ENCODE measurements at regions not wholly inside any gene's neighbourhood (a gene's known extent, or its start where the extent isn't known, plus 50 kb on each side); places are given as distances from the start of the nearest gene placed in this dataset.
"Not testable (repeated sequence)": the region's sequence is repeated elsewhere in the genome, so short reads cannot be mapped to it uniquely, and the experiment has no call there.

DNA sequence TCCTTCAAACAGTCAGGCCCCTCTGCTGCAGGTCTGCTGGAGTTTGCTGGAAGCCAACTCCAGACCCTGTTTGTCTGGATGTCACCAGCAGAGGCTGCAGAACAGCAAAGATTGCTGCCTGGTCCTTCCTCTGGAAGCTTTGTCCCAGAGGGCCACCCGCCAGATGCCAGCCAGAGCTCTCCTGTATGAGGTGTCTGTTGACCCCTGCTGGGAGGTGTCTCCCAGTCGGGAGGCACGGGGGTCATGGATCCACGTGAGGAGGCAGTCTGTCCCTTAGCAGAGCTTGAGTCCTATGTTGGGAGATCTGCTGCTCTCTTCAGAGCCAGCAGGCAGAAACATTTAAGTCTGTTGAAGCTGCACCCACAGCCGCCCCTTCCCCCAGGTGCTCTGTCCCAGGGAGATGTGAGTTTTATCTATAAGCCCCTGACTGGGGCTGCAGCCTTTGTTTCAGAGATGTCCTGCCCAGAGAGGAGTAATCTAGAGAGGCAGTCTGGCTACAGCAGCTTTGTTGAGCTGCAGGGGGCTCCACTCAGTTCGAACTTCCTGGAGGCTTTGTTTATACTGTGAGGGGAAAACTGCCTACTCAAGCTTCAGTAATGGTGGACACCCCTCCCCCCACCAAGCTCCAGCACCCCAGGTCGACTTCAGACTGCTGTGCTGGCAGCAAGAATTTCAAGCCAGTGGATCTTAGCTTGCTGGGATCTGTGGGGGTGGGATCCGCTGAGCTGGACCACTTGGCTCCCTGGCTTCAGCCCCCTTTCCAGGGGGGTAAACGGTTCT, 72.1 kb downstream of the OGFRL1 start:
- not testable (repeated sequence) for DNase-seq (ENCODE audit: low read depth)

DNA sequence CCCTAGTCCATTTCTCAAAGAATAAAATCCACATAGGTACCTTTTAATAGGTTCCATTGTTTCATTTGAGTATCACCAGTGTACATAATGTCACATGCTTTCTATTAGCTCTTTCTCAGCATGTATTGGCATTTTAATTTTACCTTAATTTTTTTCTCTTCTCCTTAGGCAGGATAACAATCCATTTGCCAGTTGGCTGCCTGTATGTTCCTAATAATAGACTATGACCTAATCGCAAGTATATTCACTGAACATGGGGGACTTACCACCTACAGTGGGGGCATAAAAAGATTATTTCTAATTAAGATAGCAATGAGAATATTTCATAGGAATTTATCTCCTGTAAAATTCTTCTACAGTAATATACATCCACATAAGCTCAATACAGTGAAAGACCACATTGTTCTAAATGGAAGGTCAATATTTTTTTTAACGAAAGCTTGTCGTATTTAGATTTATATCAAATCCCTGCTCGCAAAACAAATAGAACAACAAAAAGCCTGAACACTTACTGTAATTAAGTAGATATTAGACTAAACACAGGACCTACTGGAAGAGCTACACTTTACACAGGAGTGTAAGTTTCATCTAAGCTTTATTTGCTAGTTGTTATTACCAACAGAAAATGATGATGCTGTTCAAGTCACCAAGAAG, 76.4 kb downstream of the OGFRL1 start:
- DNase-seq (ENCODE audit: low read depth): no peak

DNA sequence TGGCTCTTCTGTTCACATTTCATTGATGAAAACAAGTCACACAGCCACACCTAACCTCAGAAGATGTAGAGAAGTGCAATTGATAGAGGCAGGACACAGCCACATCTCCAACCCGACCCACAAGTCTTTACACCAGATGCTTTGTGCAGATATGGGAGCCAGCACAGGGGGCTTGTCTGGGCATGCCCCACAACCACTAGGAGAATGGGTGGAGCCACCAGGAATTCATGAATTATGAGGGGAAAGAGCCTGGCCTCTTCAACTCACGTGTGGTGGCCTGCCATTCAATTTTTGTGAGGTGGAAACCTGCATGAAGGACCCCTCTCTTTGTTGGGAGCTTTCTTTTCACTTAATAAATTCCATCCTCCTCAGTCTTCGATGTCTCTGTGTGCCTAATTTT, 79.1 kb downstream of the OGFRL1 start:
- DNase-seq (ENCODE audit: low read depth): no peak

DNA sequence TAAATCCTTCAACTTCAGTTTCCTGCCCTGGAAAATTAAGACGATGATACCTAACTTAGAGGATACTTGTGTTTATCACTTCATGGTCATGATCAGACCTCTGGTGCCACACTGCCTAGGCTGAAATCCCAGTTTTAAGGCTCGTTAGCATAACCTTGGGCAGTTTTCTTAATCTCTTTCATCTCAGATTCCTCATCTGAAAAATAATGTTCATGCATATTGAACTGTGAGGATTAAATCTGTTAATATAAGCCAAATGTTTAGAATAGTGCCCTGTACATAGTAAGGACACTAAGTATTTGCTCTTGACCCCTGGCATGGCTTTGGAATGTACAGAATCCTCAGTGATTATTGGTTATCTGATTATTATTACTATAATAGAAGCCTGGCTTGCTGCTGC, 79.7 kb downstream of the OGFRL1 start:
- DNase-seq (ENCODE audit: low read depth): no peak

DNA sequence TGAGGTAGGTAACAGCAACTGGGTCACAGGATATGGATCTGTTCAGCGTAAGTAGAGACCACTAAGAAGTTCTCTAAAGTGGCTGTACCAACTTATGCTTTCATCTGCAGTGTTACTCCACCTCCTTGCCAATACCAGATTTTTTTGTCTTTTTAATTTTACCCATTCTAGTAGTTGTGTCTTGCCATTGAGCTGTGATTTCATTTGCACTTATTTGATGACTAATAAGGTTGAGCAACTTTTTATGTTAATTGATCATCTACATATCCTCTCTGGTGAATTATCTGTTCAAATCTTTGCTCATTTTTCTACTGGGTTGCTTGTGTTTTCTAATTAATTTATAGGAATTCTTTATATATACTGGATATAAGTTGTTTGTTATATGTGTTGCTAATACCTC, 82.9 kb downstream of the OGFRL1 start:
- no peak for DNase-seq (ENCODE audit: low read depth)

DNA sequence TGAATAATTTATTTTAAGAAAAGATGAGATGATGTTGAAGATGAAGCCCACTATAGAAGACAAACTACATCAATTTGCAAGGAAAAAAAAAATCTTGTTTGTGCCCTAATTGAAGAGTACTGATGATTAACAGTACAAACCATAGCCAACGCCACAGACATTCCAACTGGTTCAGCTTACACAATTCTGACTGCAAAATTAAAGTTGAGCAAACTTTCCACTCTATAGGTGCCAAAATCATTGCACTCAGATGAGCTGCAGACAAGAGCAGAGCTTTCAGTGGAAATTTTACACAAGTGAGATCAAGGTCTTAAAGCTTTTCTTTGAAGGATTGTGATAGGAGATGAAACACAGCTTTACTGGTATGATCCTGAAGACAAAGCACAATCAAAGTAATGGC, 85.3 kb downstream of the OGFRL1 start:
- DNase-seq (ENCODE audit: low read depth): no peak

DNA sequence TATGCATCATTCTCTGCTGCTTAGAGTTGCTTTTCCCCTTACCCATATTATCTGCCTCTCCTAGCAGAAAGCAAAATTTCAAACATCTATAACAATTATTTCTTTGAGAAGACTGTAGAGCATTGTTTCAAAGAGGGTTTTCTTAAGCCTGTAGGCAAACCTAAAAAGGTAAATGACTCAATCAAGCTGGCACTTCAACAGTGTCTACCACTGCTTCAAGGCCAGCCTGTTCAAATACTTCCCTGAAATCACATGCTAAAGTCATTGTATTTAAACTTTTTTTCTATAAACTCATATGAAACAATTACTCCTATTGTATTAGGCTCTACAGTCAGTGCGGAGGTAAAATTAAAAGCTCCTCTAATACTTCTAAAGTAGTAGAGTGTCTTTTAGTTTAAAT, 87.1 kb downstream of the OGFRL1 start:
- DNase-seq (ENCODE audit: low read depth): no peak

DNA sequence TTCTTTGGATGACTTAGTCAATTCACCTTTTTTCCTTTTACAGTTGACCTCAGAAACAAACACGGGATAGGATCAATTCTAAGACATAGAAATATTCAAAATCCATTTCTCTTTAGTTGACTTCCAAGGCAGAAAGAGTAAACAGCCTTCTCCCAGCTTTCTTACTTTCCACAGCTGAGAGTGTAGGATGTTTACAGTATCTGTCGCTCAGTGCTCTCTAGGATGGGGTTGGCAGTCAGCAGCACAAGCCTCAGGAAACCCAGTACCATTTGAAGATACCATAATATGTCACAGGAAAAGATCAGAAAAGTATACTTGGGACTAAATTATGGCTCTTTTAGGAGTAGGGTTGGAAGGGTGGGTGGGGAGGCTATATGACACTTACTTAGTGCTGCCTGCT, 88.2 kb downstream of the OGFRL1 start:
- no peak for DNase-seq (ENCODE audit: low read depth)

DNA sequence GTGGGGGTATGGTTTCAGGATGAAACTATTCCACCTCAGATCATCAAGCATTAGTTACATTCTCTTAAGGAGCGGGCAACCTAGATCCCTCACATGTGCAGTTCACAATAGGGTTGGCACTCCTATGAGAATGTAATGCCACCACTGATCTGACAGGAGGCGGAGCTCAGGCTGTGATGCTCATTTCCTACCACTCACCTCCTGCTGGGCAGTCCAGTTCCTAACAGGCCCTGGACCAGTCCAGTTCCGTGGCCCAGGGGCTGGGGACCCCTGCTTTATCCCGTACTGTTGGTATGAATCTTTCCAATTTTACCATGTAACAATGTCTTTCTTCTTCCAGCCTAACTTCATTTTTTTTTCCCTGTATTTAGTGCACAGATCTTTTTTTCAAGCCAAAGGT, 94.9 kb downstream of the OGFRL1 start:
- DNase-seq (ENCODE audit: low read depth): no peak

DNA sequence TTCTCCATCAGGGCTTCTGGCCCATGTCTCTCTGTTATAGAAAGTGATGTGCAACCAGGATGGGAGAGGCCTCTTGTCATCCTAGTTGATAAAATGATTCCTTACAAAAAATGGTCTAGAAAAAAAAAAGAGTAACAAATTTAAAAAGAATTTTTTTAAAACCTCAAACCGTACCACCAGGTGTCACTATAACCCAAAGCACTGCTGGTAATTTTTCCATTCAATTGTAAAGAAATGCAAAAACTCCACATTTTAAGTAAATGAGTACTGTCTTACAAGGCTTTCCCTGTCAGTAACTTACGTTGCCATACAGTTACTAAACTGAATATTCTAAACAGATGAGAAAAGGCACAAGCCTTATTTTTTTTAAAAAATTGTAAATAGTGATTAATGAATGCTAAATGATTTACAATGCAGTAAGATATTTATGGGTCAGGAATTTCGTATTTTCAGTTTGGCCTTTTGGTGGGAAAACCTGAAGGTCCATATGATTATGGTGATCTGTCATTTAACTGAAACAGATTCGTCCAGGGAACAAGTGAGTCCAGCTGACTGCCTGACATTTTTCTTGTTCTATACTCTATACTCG, 95.4 kb downstream of the OGFRL1 start:
- DNase-seq (ENCODE audit: low read depth): no peak

DNA sequence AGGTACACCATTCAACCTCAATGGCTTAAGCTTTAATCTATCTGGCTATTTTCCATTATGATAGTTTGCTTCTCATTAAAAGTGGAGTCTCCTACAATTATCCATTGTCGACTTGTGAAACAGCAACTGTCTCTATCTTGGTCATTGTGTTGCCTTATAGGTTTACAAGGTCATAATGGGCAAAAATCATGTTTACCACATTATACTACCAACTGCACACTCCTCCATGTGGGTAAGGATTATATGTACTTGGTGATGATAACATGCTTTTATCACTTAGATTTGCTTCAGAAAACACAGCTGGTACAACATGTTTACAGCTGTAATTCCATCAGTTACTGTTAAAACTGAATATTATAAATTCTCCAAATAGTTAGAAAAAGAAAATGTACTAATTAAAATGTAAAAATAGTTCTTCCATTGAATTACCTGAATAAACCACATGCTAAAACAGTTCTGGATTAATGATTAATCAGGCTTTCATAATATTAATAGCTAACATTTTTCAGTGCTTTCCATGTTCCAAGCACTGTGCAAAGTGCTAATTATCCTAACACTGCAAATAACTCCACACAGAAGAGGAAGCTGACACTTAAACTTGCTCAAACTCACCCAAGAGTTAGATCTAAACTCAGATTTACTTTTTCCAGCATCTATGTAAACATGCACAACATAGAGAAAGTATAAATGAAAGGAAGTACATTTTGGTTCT, 96.7 kb downstream of the OGFRL1 start:
- no peak for DNase-seq (ENCODE audit: low read depth)

DNA sequence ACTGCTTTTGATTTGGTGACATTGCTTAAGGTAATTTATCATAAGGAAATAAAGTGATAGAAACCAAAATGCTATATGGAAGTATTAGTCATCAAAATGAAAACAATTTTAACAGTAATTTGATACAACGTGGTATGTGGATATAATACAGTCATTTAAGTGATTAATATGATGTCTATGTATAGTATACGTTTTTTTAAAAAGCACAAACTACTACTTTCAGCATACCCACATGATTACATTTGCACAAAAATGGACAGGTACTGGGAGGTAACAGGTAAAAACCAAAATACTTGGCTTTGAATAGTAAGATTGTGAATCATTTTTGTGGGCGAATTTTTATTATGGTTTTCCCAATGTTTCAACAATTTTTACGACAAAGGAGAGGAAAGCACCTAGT, 97.6 kb downstream of the OGFRL1 start:
- no peak for DNase-seq (ENCODE audit: low read depth)

DNA sequence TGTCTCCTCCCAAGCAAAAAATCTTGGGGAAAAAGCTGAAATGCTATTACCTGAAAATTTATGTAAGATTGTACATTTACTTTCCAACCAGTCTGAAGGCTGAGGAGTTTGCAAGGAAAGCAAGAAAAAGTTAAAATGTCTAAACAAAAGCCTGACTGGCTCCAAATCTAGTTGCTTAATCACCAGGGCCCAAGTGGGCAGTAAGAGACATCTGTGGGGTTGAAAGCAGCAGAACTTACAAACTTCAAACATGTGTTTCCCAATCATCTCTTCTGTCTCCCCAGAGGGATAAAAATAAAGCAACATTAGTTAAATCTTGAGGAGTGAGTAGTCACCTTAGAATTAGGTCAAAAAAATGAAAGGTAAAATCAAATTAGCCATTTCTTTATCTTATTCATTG, 98.6 kb downstream of the OGFRL1 start:
- DNase-seq (ENCODE audit: low read depth): no peak

DNA sequence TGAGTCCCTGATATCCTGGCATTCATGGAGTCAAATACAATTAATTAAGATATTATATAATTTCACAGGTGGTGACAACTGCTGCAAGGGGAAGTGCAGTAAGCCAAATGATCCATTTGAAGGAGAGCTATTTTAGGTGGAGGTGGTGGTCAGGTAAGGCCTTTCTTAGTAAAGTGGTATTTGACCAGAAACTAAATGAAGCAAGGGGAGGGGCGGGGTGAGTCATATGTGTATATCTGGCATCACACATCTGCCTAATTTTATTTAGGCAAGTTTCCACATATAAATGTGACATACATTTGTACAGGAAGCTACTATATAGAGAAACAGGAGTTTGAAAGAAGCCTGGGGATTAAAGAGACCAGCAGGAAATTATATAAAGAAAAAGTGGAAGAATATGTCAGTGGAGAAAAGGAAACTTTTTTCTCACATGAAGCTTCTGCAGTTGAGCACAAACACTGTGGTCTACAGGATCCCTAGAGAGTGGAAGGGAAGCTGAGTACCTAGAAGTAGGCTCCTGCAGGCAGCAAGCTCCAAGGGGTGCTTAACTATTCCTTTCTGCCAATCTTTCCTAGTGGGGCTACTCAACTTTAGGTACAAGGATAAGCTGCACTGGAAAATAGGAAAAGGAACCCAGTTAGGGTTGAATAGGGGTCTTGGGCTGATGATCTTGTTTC, 99.6 kb downstream of the OGFRL1 start:
- DNase-seq (ENCODE audit: low read depth): no peak

DNA sequence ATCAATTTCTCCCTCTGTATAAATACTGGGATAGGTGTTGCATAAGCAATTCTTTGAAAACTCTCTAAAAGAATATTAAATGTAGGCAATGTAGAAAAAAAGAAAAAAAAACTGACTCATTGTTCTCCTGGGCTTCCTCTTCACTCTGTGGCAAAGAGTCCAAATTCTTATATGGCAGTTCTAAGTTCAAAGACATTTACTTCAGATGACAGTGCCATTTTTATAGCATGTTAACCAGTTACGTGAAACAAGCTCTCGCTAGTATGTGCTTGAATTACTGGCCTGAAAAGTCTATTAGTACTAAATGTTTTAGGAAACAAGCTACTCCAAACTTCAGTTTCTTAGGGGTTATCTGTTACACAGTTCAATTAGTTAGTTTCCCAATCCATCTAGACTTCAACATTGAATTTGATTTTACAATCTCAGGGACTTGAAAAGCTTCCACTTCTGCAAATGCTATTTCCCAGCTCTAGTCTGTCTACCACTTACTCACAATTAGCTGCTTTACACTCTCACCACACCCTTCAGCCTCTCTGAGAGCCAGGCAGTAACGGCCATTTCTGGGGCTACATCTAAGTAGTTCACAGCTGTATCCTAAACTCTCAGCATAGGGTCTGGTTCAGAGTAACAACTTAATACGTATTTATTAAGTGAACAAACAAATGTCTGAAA, 100.4 kb downstream of the OGFRL1 start:
- DNase-seq (ENCODE audit: low read depth): no peak

DNA sequence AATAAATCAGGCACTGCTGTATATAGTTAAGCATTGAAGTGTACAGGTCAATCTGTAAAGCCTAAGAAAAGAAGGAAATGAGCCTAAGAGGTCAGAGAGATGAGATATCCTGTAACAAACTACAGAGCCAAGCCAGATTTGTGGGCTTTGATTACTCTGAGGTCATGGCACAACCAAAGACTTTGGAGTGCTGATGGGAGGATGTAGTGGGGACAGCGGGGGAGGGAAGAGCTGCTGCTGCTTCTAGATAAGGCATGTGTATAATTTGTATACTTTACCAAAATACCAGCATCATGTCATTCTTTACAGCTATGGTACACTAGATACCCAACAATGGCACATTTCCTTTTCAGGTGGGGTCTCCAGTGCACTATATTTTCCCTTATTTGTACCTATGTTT, 102.5 kb downstream of the OGFRL1 start:
- DNase-seq (ENCODE audit: low read depth): no peak

DNA sequence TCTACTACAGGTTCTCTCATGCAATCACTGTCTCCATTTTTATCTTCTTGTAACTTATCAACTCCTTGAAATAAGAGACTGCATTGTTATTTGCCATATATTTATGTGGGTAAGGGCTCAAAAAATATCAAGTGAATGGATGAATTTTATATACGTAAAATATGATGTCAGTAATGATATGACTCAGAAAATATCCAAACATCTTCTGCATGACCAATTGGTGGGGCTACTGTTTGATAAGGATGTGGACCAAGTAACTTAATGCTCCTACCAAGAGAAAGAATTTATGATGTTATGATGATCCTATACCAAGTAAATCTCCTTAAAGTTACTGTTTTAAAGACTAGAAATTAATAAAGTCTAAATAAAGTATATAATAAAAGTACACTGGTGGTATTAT, 103.7 kb downstream of the OGFRL1 start:
- DNase-seq (ENCODE audit: low read depth): no peak

DNA sequence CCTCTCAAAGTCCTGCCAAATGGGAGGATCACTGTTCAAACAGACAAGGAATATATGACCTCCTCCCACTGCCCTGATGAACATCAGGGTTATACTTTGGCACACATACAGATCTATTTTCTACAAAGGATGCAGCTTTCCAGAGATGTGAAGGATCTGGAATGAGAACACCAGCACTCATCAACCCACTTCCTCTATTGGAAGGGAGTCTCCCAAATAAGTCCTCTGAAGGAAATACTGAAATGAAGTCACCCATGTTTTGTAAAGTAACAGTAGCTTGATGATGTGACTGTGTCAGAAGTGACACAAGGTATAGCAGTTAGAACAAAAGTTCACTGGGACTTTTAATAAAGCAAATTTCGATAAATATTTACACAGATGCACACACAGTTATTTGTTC, 104.9 kb downstream of the OGFRL1 start:
- no peak for DNase-seq (ENCODE audit: low read depth)

DNA sequence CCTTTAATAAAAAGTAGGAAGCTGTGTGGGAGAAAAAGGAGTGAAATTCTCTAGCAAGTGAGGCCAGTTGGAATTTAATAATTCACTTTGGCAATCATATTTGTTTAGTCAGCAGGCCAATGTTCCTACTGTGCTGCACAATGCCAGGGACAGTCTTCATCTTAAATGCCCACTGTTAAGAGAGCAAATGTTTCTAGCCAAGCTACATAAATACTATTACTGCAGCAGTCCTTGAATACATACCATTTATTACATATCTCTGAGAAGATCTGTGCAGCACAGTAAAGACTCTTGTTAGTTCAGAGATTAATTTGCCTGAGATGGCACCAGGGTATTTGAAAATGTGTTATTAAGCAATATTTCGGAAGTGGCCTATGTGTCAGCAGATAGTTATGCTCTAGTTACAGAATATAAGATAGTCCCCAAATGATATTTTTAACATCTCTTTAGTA, 105.4 kb downstream of the OGFRL1 start:
- DNase-seq (ENCODE audit: low read depth): no peak

DNA sequence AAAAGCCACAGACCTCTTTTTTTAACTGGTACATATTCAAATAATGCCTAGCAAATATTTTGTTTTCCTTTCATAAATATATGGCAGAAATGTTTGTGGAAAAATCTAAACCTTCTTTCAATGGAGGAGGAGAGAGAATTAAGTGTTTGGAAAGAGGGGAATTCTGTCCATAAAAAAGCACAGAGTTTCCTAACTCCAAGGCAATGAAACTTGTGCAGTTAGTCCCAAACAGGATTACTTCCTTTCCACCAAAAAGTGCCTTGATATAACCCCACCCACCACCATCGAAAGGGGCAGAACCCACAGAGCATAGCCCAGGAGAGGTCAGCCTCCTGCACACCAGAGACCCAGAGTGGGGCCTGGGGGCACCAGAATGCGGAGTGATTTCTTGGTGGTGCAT, 106.3 kb downstream of the OGFRL1 start:
- no peak for DNase-seq (ENCODE audit: low read depth)

DNA sequence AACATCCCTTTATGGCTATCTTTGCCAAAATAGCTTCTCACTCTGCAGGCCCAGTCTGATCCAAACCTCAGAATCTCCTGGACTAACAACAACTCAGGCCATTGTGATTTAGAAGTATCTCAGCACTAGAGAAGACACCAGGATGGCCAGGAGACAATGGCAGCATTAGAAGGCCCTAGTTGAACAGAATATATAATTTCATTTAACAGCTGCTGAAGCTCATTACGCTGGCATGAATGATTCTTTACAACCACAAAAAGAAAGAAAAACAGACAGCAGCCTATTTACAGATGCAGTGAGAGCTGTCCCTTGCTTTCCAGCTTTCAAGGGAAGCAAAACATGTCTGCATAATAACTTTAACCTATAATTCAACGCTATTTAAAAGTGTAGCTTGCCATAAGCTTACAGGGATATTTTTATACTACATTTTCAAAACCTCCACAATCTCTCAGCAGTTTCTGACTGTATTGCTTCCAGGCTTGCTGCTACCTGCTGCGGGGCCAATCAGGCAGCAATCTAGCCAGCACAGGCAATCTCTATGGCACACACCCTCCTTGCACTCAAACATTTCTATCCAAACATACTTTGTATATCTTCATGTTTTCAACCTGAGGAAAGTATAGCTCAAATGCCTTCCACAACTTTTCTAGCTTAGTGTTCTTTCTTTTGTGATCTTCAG, 107.3 kb downstream of the OGFRL1 start:
- no peak for DNase-seq (ENCODE audit: low read depth)

Data from non-pigmented ciliary epithelial cell (primary cell).